ENCODE measurements at regions not wholly inside any gene's neighbourhood (a gene's known extent, or its start where the extent isn't known, plus 50 kb on each side); places are given as distances from the start of the nearest gene placed in this dataset.

GRCh38 chr11:35892166-35892565 is 51.7 kb upstream of the LDLRAD3 start:
- H4K20me1 ChIP-seq (ENCODE audit: insufficient read depth): no peaks in the 10 kb centered on the region
- POLR2A ChIA-PET: no interaction called here
- no peaks in the 10 kb centered on the region for H3K27me3 ChIP-seq (ENCODE audit: insufficient read depth, low read length)
- DNase-seq (ENCODE audit: low read depth, low spot score) (no peak), ATAC-seq (no peak)
- H3K36me3 ChIP-seq (ENCODE audit: control insufficient read depth in 1 of 2, insufficient read depth in 2 of 2, low read length in 2 of 2): no peaks in the 10 kb centered on the region
- H3K4me2 ChIP-seq (ENCODE audit: low read length): no peak overlapping the region
- CTCF ChIA-PET: no interaction called here
- no peak overlapping the region for H2AFZ ChIP-seq (ENCODE audit: low read depth, low read length, poor library complexity, severe bottlenecking)
- intact Hi-C loops (cut with micrococcal nuclease): no loop called here
- no peaks in the 10 kb centered on the region for H3K4me1 ChIP-seq (ENCODE audit: control insufficient read depth in 1 of 2, insufficient read depth in 2 of 2, low read length in 2 of 2)
- no peaks in the 10 kb centered on the region for H3K9me2 ChIP-seq (ENCODE audit: insufficient read depth)
- H3K4me3 ChIP-seq (replicated peaks in 1 of 2; ENCODE audit: low read depth in 1 of 2, low read length in 2 of 2): no peak overlapping the region
- BruUV-seq (replicated peaks): no TSS peak
- RAD21 ChIA-PET (ENCODE audit: low non-redundant PET in 1 of 2, low total read pairs in 2 of 2, uncharacterized antibody in 2 of 2, unreplicated experiment in 2 of 2): no interaction called here
- H3K9me3 ChIP-seq (ENCODE audit: control insufficient read depth in 1 of 2, insufficient read depth in 1 of 2, low read depth in 1 of 2, low read length in 2 of 2): no peaks in the 10 kb centered on the region
- H3K79me2 ChIP-seq (ENCODE audit: insufficient read depth, low read length): no peaks in the 10 kb centered on the region
- H3K9ac ChIP-seq (ENCODE audit: low read length): no peak overlapping the region
- no peak overlapping the region for H3K27ac ChIP-seq (ENCODE audit: low read depth, low read length)
- no peak for TF ChIP-seq POLR2AphosphoS5 (IDR thresholded peaks at IDR 0.05; ENCODE audit: low read depth, low read length)
- no peak for TF ChIP-seq CEBPB (IDR thresholded peaks at IDR 0.05; ENCODE audit: low read depth)
- no peak for TF ChIP-seq YY1 (IDR thresholded peaks at IDR 0.05; ENCODE audit: extremely low read depth, insufficient replicate concordance, low read depth, low read length)
- no peak for TF ChIP-seq SRF (IDR thresholded peaks at IDR 0.05; ENCODE audit: low read depth)
- TF ChIP-seq POLR2A (IDR thresholded peaks at IDR 0.05; ENCODE audit: borderline replicate concordance, extremely low read depth, insufficient read depth, insufficient read length): no peak
- no peak for TF ChIP-seq EZH2 (IDR thresholded peaks at IDR 0.05)
- no peak for TF ChIP-seq ZFX (IDR thresholded peaks at IDR 0.05)
- no peak for TF ChIP-seq CTCF (IDR thresholded peaks at IDR 0.05 in 2 of 3, conservative IDR thresholded peaks at IDR 0.05 in 1 of 3; ENCODE audit: borderline replicate concordance in 1 of 3, insufficient read depth in 1 of 3, low read depth in 2 of 3, low read length in 2 of 3)
- no peak for TF ChIP-seq ZBTB33 (IDR thresholded peaks at IDR 0.05; ENCODE audit: extremely low read depth, insufficient replicate concordance, low read length)
- TF ChIP-seq CBX3 (IDR thresholded peaks at IDR 0.05; ENCODE audit: low read depth): no peak
- TF ChIP-seq REST (IDR thresholded peaks at IDR 0.05; ENCODE audit: low read depth): no peak
- no peak for TF ChIP-seq ATF3 (IDR thresholded peaks at IDR 0.05)
- no peak for TF ChIP-seq JUND (IDR thresholded peaks at IDR 0.05)
- TF ChIP-seq FOSL1 (IDR thresholded peaks at IDR 0.05; ENCODE audit: low read depth): no peak
- no peak for TF ChIP-seq SP1 (IDR thresholded peaks at IDR 0.05; ENCODE audit: low read depth)
- no peak for TF ChIP-seq TCF7L2 (IDR thresholded peaks at IDR 0.05; ENCODE audit: borderline replicate concordance, extremely low read depth, insufficient read depth, insufficient read length)
- TF ChIP-seq RAD21 (IDR thresholded peaks at IDR 0.05; ENCODE audit: low read depth): no peak
- no peak for TF ChIP-seq SIN3A (IDR thresholded peaks at IDR 0.05; ENCODE audit: low read depth)
